ACHN (cell line): ENCODE measurements at regions not wholly inside any gene's neighbourhood (a gene's known extent, or its start where the extent isn't known, plus 50 kb on each side); places are given as distances from the start of the nearest gene placed in this dataset.
A peak's percentile ranks its signal among the peaks of the same experiment; 100 is the strongest.
"Not testable (repeated sequence)": the region's sequence is repeated elsewhere in the genome, so short reads cannot be mapped to it uniquely, and the experiment has no call there.

Source experiments
- DNase-seq: peaks from one replicate; pipeline ENCODE4 v3.0.0-alpha.2; 2015
- in situ Hi-C: cut with HindIII; loops from 2 replicates; pipeline ENCODE4 v1.10.0; 2017; ENCODE audit warnings: low sequenced_read_pairs, low pct_ligation_motif_present, low pct_unique_long_range_greater_than_20kb

- in situ Hi-C loops = loop anchor here (25.0 kb wide), 1 partner anchor 740 kb away; no protein-coding TSS in a partner anchor
- no peak for DNase-seq
Observed at GRCh38 chr7:80027611-80028173, 106.9 kb upstream of the GNAI1 start.

DNA sequence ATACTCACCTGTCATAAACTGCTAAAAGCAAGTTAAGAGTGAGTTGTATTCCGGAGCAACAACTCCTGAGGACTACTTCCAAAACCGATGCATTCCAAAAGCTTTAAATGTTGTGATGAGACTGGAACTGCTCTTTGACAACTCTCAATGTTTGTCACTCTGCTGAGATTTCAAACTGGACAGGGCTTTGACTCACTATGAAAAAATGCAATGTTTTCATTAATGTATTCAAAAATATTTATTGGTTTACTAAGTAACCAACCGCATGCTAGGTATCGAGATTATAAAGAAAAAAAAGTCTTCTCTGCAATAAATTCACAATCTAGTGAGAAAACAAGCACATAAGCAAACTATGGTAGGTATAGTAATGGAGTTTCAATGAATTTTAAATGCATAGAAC is 107.9 kb upstream of the GNAI1 start:
- no peak for DNase-seq
- in situ Hi-C loops = loop anchor here (25.0 kb wide), 1 partner anchor 739 kb away; no protein-coding TSS in a partner anchor

DNA sequence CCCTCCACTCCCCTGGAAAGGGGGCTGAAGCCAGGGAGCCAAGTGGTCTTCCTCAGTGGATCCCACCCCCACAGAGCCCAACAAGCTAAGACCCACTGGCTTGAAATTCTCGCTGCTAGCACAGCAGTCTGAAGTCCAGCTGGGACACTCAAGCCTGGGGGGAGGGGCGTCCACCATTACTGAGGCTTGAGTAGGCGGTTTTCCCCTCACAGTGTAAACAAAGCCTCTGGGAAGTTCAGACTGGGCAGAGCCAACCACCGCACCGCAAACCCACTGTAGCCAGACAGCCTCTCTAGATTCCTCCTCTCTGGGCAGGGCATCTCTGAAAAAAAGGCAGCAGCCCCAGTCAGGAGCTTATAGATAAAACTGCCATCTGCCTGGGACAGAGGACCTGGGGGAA is 114.4 kb upstream of the GNAI1 start:
- DNase-seq, in situ Hi-C loops: not testable (repeated sequence)

- DNase-seq, in situ Hi-C loops: not testable (repeated sequence)
Observed at GRCh38 chr7:80019809-80020207, 114.8 kb upstream of the GNAI1 start.

DNA sequence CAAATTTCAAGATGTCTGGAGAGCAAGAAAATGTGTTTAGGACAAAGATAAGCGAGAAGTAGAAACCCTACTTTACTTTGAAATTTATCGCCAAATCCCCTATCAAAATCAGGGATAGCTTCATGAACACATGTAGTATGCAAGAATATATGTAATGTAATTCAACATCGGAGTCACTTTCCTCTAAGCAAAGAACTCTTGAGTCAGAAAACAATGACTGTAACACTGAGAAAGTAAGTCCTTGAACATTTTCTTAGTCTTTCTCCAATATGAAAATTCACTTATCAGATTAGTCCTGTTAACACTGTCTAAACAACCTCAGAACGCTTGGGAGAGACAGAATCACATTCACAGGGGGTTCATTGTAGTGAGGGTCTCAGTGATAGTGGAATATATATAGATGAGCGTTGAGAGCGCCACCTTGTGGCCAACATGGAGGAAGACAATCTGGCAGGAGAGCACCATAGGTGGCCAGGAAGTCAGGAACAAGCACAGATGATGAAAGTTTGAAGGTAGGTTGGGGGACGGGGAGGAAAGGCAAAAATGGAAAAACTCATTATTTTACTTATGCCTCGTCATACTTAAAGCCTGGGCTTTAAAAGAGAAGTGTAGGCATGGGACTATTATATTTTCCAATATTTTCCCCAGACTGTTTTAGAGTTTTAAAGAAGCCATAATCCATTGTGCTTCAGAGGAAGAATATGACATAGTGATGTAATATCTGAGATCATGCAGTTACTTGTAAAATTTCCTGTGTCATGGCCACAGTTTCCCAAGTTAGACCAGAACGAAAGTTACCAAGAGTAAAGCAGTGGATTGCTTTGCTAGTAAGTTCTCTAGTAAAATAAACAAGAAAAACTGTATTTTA is 115.5 kb upstream of the GNAI1 start:
- DNase-seq = peak; percentile 72

GRCh38 chr7:80017101-80017698 is 117.4 kb upstream of the GNAI1 start:
- in situ Hi-C loops = no loop called here
- no peak for DNase-seq

More for the DNA sequence above, 115.5 kb upstream of the GNAI1 start:
- in situ Hi-C loops = no loop called here

- in situ Hi-C loops = no loop called here
- DNase-seq = peak; percentile 91
Observed at GRCh38 chr7:80014511-80014910, 120.1 kb upstream of the GNAI1 start.

DNA sequence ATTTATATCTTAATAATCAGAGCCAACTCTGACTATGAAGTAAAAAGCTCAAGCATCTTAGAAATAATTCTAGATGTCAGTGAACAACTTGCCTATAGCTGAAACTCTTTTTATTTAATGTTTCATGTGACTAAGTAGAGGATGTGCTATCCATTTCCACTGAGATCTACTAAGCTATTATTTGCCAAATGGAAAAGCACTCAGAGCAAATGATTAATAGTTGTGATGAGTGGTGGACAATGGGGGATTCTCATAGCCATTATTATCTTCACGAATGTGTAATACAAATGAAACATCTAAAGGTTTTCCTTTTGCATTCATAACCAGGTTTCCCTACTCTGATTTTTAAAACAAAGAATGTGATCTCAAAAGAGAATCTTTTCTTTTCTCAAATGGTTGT is 126.6 kb upstream of the GNAI1 start:
- in situ Hi-C loops = no loop called here
- DNase-seq = no peak

DNA sequence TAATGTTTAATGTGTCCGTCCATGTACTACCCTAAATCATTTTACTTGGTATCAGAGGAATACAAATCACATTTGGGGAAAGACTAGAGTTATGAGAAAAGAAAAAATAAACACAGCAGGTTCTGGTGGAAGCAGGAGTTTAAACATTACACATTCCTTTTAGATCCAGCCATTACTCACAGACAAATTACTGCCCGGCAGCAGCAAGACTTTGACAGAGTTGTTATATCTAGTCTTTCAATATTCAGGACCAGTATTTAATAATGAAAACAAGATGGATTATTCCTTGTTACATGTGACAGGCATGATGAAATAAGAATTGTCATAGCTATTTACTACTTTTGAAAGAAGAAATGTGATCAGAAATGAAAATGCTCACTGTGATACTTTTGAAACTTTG is 131.8 kb upstream of the GNAI1 start:
- in situ Hi-C loops = no loop called here
- DNase-seq = no peak

GRCh38 chr7:79998363-79998762 is 136.3 kb upstream of the GNAI1 start:
- in situ Hi-C loops = no loop called here
- no peak for DNase-seq

GRCh38 chr7:79997345-79997744 is 137.3 kb upstream of the GNAI1 start:
- DNase-seq = no peak
- in situ Hi-C loops = no loop called here

DNA sequence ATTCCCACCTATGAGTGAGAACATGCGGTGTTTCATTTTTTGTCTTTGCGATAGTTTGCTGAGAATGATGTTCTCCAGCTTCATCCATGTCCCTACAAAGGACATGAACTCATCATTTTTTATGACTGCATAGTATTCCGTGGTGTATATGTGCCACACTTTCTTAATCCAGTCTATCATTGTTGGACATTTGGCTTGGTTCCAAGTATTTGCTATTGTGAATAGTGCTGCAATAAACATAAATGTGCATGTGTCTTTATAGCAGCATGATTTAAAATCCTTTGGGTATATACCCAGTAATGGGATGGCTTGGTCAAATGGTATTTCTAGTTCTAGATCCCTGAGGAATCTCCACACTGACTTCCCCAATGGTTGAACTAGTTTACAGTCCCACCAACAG is 138.9 kb upstream of the GNAI1 start:
- DNase-seq, in situ Hi-C loops: not testable (repeated sequence)

DNA sequence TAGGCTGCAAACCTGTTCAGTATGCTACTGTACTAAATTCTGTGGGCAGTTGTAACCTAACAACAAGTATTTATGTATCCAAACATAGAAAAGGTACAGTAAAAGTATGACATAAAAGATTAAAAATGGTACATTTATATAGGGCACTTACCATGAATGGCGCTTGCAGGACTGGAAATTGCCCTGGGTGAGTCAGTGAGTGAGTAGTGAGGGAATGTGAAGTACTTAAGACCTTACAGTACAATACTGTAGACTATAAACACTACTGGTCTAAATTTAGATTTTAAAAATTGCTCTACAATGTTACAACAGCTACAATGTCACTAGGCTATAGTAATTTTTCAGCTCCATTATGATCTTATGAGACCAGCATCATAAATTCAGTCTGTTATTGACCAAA is 146.0 kb upstream of the GNAI1 start:
- DNase-seq = no peak
- in situ Hi-C loops = no loop called here

DNA sequence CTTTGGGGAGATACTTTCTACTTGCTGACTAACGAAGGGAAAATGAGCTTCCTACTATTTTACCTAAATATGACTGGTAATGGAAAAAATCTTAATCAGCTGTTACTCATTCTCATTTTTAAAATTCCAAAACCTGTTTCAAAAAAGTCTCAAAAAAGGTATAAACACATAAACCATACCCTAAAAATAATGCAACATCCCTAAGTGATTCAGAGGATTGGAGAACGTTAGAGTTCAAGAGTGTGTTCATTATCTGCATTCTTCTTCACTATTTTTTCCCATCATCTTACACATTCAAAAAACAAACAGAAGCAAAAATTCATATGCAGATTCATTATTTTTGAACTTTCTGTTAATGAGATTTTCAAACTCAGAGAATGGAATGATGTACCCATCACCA is 150.4 kb upstream of the GNAI1 start:
- no peak for DNase-seq
- in situ Hi-C loops = no loop called here

GRCh38 chr7:79982141-79982770 is 152.4 kb upstream of the GNAI1 start:
- DNase-seq = no peak

DNA sequence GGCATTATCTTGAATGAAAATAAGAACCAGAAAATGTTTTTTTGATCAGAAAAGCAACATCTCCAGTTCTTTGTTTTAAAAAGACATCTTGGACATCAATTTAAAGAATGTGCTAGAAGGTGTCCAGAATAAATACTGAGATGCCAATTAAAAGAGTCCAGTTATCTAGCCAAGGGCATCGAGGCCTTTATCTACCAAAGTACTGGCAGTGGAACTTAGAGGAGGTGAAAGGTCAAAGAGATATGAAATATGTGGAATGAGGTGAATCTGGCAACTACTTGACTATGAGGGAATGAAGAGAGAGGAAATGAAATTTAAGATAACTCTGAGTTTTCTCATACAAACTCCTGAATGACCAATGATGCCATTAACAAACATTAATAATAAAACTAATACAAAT is 154.3 kb upstream of the GNAI1 start:
- DNase-seq = no peak
- in situ Hi-C loops = no loop called here

More at GRCh38 chr7:79982141-79982770, 152.4 kb upstream of the GNAI1 start:
- in situ Hi-C loops = no loop called here

DNA sequence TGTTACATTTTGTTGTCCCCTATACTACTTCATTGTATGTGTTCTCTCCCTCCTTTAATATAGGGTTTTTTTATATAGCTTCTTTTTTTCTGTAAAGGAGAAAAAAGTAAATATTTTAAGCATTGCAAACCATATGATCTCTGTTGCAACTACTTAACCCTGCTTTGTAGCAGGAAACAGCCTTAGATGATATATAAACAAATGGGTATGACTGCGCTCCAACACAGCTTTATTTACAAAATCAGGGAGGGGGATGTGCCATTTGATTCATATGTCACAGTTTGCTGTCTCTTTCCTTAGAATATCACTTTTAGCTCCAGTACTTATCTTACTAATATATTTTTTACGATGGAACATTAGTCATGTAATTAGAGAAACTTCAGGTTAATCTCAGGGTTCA is 155.2 kb upstream of the GNAI1 start:
- DNase-seq = no peak
- in situ Hi-C loops = no loop called here

- DNase-seq = no peak
- in situ Hi-C loops = no loop called here
Observed at GRCh38 chr7:79977481-79977880, 157.2 kb upstream of the GNAI1 start.

DNA sequence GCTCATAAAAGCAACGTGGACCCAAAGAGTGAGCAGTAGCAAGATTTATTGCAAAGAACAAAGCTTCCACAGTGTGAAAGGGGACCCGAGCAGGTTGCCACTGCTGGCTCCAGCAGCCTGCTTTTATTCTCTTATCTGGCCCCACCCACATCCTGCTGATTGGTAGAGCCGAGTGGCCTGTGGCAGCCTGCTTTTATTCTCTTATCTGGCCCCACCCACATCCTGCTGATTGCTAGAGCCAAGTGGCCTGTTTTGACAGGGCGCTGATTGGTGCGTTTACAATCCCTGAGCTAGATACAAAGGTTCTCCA is 158.0 kb upstream of the GNAI1 start:
- DNase-seq, in situ Hi-C loops: not testable (repeated sequence)
